ENCODE measurements at regions not wholly inside any gene's neighbourhood (a gene's known extent, or its start where the extent isn't known, plus 50 kb on each side); places are given as distances from the start of the nearest gene placed in this dataset.
"Not testable (repeated sequence)": the region's sequence is repeated elsewhere in the genome, so short reads cannot be mapped to it uniquely, and the experiment has no call there.

DNA sequence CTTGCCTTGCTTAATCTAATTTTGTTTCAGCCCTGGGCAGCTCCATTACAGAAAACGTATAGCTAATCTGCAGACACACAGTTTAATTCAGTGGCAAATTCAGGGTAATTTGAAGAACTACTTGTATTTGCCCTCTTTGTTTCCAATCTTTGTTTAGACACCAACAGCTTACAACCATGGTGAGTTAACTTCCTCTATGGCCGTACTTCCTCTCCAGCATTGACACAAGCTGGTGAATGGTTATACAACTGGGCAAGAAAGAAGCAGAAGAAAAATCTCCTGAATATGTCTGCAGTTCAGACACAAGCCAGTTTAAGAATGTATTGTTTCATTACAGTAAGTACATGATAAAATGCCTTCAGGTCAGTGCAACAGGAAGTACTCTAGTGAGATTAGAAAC lies 51.9 kb upstream of the CSNK1E start:
- H3F3A ChIP-seq (replicated peaks; ENCODE audit: low read depth); H2AFZ ChIP-seq; H3K36me3 ChIP-seq (ENCODE audit: insufficient read depth); H4K20me1 ChIP-seq (replicated peaks; ENCODE audit: insufficient read depth); H3K4me1 ChIP-seq (ENCODE audit: insufficient read depth); H3K27me3 Mint-ChIP-seq (ENCODE audit: insufficient read depth, low read depth, poor library complexity); H3K4me2 ChIP-seq; H3K4me3 Mint-ChIP-seq; H3K27me3 ChIP-seq (ENCODE audit: insufficient read depth); DNase-seq (ENCODE audit: low spot score); H3K27ac ChIP-seq (ENCODE audit: low read depth); H3K27ac Mint-ChIP-seq; ATAC-seq; H3K9me2 ChIP-seq (ENCODE audit: insufficient read depth); H3K4me3 ChIP-seq: not testable (repeated sequence)
- Mint-ChIP-seq H3K36me3 (ENCODE audit: low read depth) (peaks cover 62% of the 10 kb centered on the region), H3K4me1 (peaks cover 10% of the 10 kb centered on the region; the same call in 2 of the 3 replicates), H3K9me3 (peaks cover 21% of the 10 kb centered on the region)
- H3K79me2 ChIP-seq (replicated peaks; ENCODE audit: insufficient read depth): peaks cover 11% of the 10 kb centered on the region

All from GM23338 (cell line).